Activated CD4-positive, alpha-beta T cell treated with anti-CD3 and anti-CD28 coated beads for 36 hours (primary cell): ENCODE measurements at regions not wholly inside any gene's neighbourhood (a gene's known extent, or its start where the extent isn't known, plus 50 kb on each side); places are given as distances from the start of the nearest gene placed in this dataset.

Experiments
- ATAC-seq: fragments of 200-7000 bp; cut with Tn5 transposase; one replicate; pipeline ENCODE4 v1.10.0; 2021; ENCODE audit warnings: mild to moderate bottlenecking, moderate library complexity
- CTCF ChIA-PET: fragments of 350-600 bp; sonication (Branson Sonifier 250); formaldehyde crosslinking; loops from one replicate; lab custom pipeline; 2021; ENCODE audit warnings: antibody characterized with exemption; lab: Charles Lee
- POLR2A ChIA-PET: fragments of 350-600 bp; sonication (Branson Sonifier 250); formaldehyde crosslinking; loops from one replicate; lab custom pipeline; 2021; ENCODE audit warnings: antibody characterized with exemption, inconsistent platforms; lab: Charles Lee
- DNase-seq: peaks from one replicate; pipeline ENCODE4 v3.0.0-alpha.2; 2020
- H3K27ac Mint-ChIP-seq: one replicate; pipeline ENCODE4 v1.8.0; 2021; ENCODE audit warnings: mixed read lengths
- H3K27me3 Mint-ChIP-seq: one replicate; pipeline ENCODE4 v1.8.0; 2021; ENCODE audit warnings: mixed read lengths
- H3K36me3 Mint-ChIP-seq: one replicate; pipeline ENCODE4 v1.8.0; 2021; ENCODE audit warnings: low read depth, mixed read lengths
- H3K4me1 Mint-ChIP-seq: one replicate; pipeline ENCODE4 v1.8.0; 2021; ENCODE audit warnings: mixed read lengths
- H3K4me3 Mint-ChIP-seq: one replicate; pipeline ENCODE4 v1.8.0; 2021; ENCODE audit warnings: mild to moderate bottlenecking, moderate library complexity, mixed read lengths
- H3K9me3 Mint-ChIP-seq: one replicate; pipeline ENCODE4 v1.8.0; 2021; ENCODE audit warnings: low read depth, mixed read lengths
- intact Hi-C, 2 experiments: fragments of 100-400 bp; cut with DNase I in 1 of 2; cut with micrococcal nuclease in 1 of 2; formaldehyde crosslinking; loops; one replicate each; pipeline versions ENCODE4 v1.14.2 to v1.15.1; 2022 to 2024; cut with DNase I, micrococcal nuclease

- CTCF ChIA-PET = no interaction called here
- H3K36me3 Mint-ChIP-seq = no peaks in the 10 kb centered on the region
- POLR2A ChIA-PET = interaction anchor here (1.5 kb wide), 1 partner anchor 13 kb away, joined by 3 read pairs; no protein-coding TSS in a partner anchor
- ATAC-seq (no peak), DNase-seq (no peak)
- no peaks in the 10 kb centered on the region for H3K9me3 Mint-ChIP-seq
- no peaks in the 10 kb centered on the region for H3K27me3 Mint-ChIP-seq
- H3K4me1 Mint-ChIP-seq = peaks cover 35% of the 10 kb centered on the region
- H3K4me3 Mint-ChIP-seq = no peak overlapping the region
- intact Hi-C loops = no loop called here
- H3K27ac Mint-ChIP-seq = no peak overlapping the region
Measured at GRCh38 chr6:14505401-14505800, 387.8 kb downstream of the CD83 start.

DNA sequence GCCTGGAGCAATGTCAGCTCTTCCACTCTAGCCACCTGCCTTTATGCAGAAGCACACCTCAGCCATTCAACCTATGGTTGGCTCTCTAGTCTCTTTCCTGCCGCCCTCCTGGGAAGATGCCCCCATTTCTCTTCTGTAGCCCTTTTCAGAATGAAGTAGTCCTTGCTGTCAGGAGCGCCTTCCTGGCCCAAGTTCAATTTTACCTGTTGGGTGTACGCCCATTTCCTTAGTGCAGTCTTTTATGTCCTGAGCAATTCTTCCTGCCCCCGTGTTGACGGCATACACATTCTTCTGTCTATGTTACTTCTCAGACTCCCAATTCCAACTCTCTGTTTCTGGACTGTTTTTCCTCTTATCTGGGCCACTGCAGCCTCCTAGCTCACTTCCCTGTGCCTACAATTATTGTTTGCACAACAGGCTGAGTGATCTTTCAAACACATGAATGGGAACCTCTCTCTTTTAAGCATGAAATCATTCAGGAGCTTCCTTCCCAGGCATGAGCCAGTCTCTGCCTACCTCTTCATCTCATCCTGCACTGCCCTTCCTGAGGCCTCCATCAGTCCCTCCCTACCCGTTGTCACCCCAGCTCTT lies 389.2 kb downstream of the CD83 start:
- Mint-ChIP-seq H3K9me3 (no peaks in the 10 kb centered on the region), H3K36me3 (no peaks in the 10 kb centered on the region), H3K27ac (peak overlapping the region; percentile 27), H3K27me3 (peaks cover 4% of the 10 kb centered on the region), H3K4me3 (no peak overlapping the region), H3K4me1 (peaks cover 35% of the 10 kb centered on the region)
- intact Hi-C loops = no loop called here
- ChIA-PET CTCF (interaction anchor here (1.1 kb wide), 1 partner anchor 10 kb away, joined by 3 read pairs; no protein-coding TSS in a partner anchor), POLR2A (interaction anchor here (1.5 kb wide), 1 partner anchor 12 kb away, joined by 3 read pairs; no protein-coding TSS in a partner anchor)
- DNase-seq = no peak
- no peak for ATAC-seq

GRCh38 chr6:14509120-14509519 lies 391.5 kb downstream of the CD83 start:
- H3K27ac Mint-ChIP-seq = peak overlapping the region; percentile 12
- POLR2A ChIA-PET = interaction anchor here (0.7 kb wide), 1 partner anchor 1105 kb away, joined by 5 read pairs; no protein-coding TSS in a partner anchor
- H3K27me3 Mint-ChIP-seq = peaks cover 4% of the 10 kb centered on the region
- ATAC-seq (no peak), DNase-seq (no peak)
- no peaks in the 10 kb centered on the region for H3K36me3 Mint-ChIP-seq
- intact Hi-C loops = no loop called here
- no peak overlapping the region for H3K4me3 Mint-ChIP-seq
- CTCF ChIA-PET = no interaction called here
- H3K4me1 Mint-ChIP-seq = peaks cover 29% of the 10 kb centered on the region
- H3K9me3 Mint-ChIP-seq = no peaks in the 10 kb centered on the region

DNA sequence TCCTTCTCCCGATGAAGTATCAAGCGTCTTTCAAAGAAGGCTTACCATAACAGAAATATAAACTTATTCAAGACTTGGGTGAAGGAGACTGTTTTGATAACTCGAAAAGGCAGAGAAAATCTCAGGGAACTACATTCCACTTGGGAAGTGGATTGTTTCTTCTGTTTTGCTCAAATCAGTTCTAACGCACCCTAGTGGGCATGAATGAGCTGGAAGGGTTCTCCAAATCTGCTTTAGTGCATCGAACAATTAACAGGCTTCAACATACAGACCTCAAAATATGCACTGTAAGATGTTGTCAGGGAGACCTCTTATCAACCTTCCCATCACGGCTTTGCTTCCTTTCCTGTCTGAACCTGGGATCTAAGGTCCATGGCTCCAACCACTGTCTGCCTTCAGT lies 392.5 kb downstream of the CD83 start:
- no peak for ATAC-seq
- H3K4me3 Mint-ChIP-seq = no peak overlapping the region
- intact Hi-C loops = no loop called here
- DNase-seq = no peak
- H3K9me3 Mint-ChIP-seq = no peaks in the 10 kb centered on the region
- peaks cover 29% of the 10 kb centered on the region for H3K4me1 Mint-ChIP-seq
- CTCF ChIA-PET = no interaction called here
- no peak overlapping the region for H3K27ac Mint-ChIP-seq
- H3K36me3 Mint-ChIP-seq = no peaks in the 10 kb centered on the region
- POLR2A ChIA-PET = no interaction called here
- H3K27me3 Mint-ChIP-seq = peaks cover 4% of the 10 kb centered on the region

- Mint-ChIP-seq H3K36me3 (no peaks in the 10 kb centered on the region), H3K9me3 (no peaks in the 10 kb centered on the region), H3K27ac (no peak overlapping the region), H3K4me3 (no peak overlapping the region), H3K4me1 (peaks cover 27% of the 10 kb centered on the region), H3K27me3 (peaks cover 4% of the 10 kb centered on the region)
- ChIA-PET POLR2A (no interaction called here), CTCF (interaction anchor here (1.2 kb wide), 1 partner anchor 334 kb away, joined by 3 read pairs; no protein-coding TSS in a partner anchor)
- no peak for DNase-seq
- no peak for ATAC-seq
- intact Hi-C loops = no loop called here
Measured at GRCh38 chr6:14511061-14511586, 393.6 kb downstream of the CD83 start.

DNA sequence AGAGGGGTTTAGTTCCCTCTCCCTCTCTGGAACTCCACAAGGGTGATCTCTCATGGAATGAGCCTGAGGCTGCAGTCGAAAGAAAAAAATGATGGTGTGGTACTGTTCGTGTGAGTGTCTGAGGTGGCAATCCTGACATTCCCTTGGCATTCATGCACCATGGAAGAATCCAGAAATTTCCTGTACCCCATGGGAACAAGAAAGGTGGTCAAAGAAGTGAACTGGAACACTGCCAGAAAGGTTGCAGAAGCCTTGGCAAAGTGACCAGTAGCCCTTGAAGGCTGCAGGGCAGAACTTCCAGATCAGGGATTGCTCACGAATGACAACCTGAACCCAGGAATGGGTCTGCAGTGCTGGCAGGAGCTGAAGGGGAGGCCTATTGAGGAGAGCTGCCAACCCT lies 394.7 kb downstream of the CD83 start:
- intact Hi-C loops = no loop called here
- H3K4me3 Mint-ChIP-seq = no peak overlapping the region

DNA sequence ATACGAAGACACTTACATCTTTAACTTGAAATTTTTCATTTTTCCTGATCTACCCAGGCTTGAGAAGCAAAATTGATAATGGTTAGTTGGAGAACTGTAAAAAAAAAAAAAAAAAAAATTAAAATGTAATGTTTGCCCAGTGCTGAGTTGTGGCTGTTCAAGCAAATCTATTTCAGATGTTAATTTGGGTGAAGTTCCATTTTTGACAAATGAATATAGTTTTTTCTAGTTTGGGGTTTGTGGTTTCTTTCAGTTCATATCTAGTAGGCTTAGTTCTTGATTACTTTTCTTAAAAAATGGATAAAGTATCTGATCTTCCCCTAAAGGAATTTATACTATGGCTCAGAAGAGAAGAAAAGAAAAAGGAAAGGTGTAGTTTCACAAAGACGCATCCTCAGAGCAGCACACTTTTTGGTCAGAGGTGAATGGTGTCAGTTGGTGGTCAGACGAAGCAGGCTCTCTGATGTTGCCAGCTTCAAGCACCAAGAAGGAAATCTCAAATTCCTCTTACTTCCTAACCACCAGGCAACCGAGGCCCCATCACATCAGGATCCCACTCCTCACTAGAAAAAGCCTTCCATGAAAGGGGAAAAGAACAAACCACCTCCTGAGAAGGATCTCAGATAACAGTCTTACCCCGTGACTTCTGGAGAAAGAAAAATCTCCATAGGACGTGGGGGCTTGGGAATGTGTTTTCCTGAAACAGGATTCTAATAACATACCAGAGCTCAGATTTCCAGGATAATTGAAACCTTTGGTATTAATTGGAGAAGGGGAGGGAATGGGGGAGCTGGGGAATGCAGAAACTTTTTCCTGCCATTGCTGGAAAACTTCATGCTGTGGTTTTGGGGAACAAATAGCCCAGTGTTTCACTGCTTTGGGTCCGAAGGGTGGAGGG lies 396.2 kb downstream of the CD83 start:
- POLR2A ChIA-PET = no interaction called here
- peaks cover 7% of the 10 kb centered on the region for H3K4me1 Mint-ChIP-seq
- CTCF ChIA-PET = no interaction called here
- H3K4me3 Mint-ChIP-seq = no peak overlapping the region
- intact Hi-C loops = no loop called here
- H3K27me3 Mint-ChIP-seq = peaks cover 4% of the 10 kb centered on the region
- H3K36me3 Mint-ChIP-seq = no peaks in the 10 kb centered on the region
- no peak overlapping the region for H3K27ac Mint-ChIP-seq
- H3K9me3 Mint-ChIP-seq = no peaks in the 10 kb centered on the region
- DNase-seq (no peak), ATAC-seq (no peak)

More for the DNA sequence above, 394.7 kb downstream of the CD83 start:
- POLR2A ChIA-PET = no interaction called here
- Mint-ChIP-seq H3K9me3 (no peaks in the 10 kb centered on the region), H3K4me1 (peaks cover 18% of the 10 kb centered on the region), H3K36me3 (no peaks in the 10 kb centered on the region), H3K27me3 (peaks cover 4% of the 10 kb centered on the region), H3K27ac (no peak overlapping the region)
- no peak for DNase-seq
- no peak for ATAC-seq
- CTCF ChIA-PET = no interaction called here

DNA sequence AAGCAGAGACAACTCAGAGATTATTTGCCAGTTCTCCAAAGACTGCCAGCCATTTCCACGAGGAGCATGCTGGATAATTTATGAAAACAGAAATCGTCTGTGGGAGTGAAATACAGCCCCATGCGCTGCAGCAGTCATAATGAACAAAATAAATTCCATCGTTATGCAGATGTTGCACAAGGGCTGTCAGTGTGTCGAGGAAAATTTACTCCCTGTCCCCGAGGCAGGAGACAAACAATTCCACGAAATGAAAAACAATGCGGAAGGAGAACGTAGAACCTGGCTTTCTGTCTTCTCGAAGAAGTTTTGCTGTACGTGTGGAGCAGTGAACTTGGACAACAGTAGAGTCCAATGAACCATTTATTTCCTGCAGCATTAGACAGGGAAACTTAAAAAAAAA lies 399.4 kb downstream of the CD83 start:
- Mint-ChIP-seq H3K27ac (no peak overlapping the region), H3K4me1 (peaks cover 5% of the 10 kb centered on the region), H3K4me3 (no peak overlapping the region), H3K27me3 (no peaks in the 10 kb centered on the region), H3K36me3 (no peaks in the 10 kb centered on the region), H3K9me3 (no peaks in the 10 kb centered on the region)
- ATAC-seq (no peak), DNase-seq (no peak)
- CTCF ChIA-PET = no interaction called here
- intact Hi-C loops = no loop called here
- POLR2A ChIA-PET = no interaction called here

GRCh38 chr6:14517516-14518105 lies 400.0 kb downstream of the CD83 start:
- ATAC-seq = no peak
- DNase-seq = no peak
- Mint-ChIP-seq H3K4me3 (no peak overlapping the region), H3K36me3 (no peaks in the 10 kb centered on the region), H3K27me3 (no peaks in the 10 kb centered on the region), H3K9me3 (no peaks in the 10 kb centered on the region), H3K4me1 (peaks cover 5% of the 10 kb centered on the region), H3K27ac (no peak overlapping the region)
- CTCF ChIA-PET = interaction anchor here (0.9 kb wide), 1 partner anchor 20 kb away, joined by 4 read pairs; no protein-coding TSS in a partner anchor
- POLR2A ChIA-PET = no interaction called here
- intact Hi-C loops = no loop called here

GRCh38 chr6:14518515-14519217 lies 401.1 kb downstream of the CD83 start:
- Mint-ChIP-seq H3K27ac (no peak overlapping the region), H3K4me3 (no peak overlapping the region), H3K4me1 (peaks cover 2% of the 10 kb centered on the region), H3K36me3 (no peaks in the 10 kb centered on the region), H3K27me3 (no peaks in the 10 kb centered on the region), H3K9me3 (no peaks in the 10 kb centered on the region)
- DNase-seq = no peak
- ChIA-PET CTCF (interaction anchor here (0.9 kb wide), 1 partner anchor 19 kb away, joined by 4 read pairs; no protein-coding TSS in a partner anchor), POLR2A (interaction anchor here (1.2 kb wide), 1 partner anchor 12 kb away, joined by 3 read pairs; no protein-coding TSS in a partner anchor)
- intact Hi-C loops = no loop called here
- ATAC-seq = no peak

DNA sequence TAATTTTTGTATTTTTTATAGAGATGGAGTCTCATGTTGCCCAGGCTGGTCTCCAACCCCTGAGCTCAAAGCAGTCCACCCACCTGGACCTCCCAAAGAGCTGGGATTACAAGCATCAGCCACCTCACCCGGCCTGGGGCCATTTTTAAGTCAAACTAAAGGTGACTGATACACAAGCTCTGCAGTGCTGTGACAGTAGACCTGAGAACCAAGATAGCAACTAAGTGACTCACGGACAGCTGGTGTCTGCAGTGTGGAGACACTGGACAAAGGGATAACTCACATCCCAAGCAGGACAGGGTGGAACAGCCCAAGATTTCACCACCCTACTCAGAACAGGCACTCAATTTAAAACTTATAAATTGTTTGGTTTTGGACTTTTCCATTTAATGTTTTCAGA lies 402.5 kb downstream of the CD83 start:
- ATAC-seq (no peak), DNase-seq (no peak)
- H3K36me3 Mint-ChIP-seq = no peaks in the 10 kb centered on the region
- no peak overlapping the region for H3K4me3 Mint-ChIP-seq
- H3K9me3 Mint-ChIP-seq = no peaks in the 10 kb centered on the region
- no peaks in the 10 kb centered on the region for H3K27me3 Mint-ChIP-seq
- ChIA-PET CTCF (interaction anchor here (0.7 kb wide), 1 partner anchor 27 kb away, joined by 4 read pairs; no protein-coding TSS in a partner anchor), POLR2A (no interaction called here)
- intact Hi-C loops = no loop called here
- no peak overlapping the region for H3K27ac Mint-ChIP-seq
- no peaks in the 10 kb centered on the region for H3K4me1 Mint-ChIP-seq
